HCT116 (cell line): ENCODE measurements at regions not wholly inside any gene's neighbourhood (a gene's known extent, or its start where the extent isn't known, plus 50 kb on each side); places are given as distances from the start of the nearest gene placed in this dataset.

Experiments
- ATAC-seq: fragments of 200-7000 bp; cut with Tn5 transposase; 2 replicates; pipeline ENCODE4 v1.9.1; 2020; ENCODE audit warnings: mild to moderate bottlenecking, moderate library complexity
- BruUV-seq: library from RNA; stranded (reverse); fragments of 400-500 nt; replicated peaks from 2 replicates; lab custom pipeline; 2021; lab: Mats Ljungman, UMichigan
- CTCF ChIA-PET: fragments of 300-600 bp; sonication (Branson Sonifier 250); formaldehyde crosslinking; loops from one replicate; lab custom pipeline; 2021; ENCODE audit warnings: antibody characterized with exemption; lab: Charles Lee
- POLR2A ChIA-PET: fragments of 300-600, 350-600 bp; sonication (Branson Sonifier 250); formaldehyde crosslinking; loops from one replicate; lab custom pipeline; 2021; ENCODE audit warnings: antibody characterized with exemption; lab: Charles Lee
- RAD21 ChIA-PET, 2 experiments: fragments of 300-600 bp; sonication (Branson Sonifier 250); formaldehyde crosslinking; loops; one replicate each; lab custom pipeline; 2023; ENCODE audit warnings: low total read pairs in 2 of 2; ENCODE audit not compliant: uncharacterized antibody in 2 of 2, unreplicated experiment in 2 of 2, low non-redundant PET in 1 of 2; lab: Charles Lee
- DNase-seq: peaks from one replicate; pipeline ENCODE4 v3.0.0-alpha.2; 2010; ENCODE audit warnings: low read depth, low spot score
- H2AFZ ChIP-seq: fragments of 200-600 bp; shearing (Covaris generic), sonication (generic); 2 replicates; pipeline ENCODE4 v1.6.1; 2017; ENCODE audit warnings: low read depth, mixed run types, mixed read lengths, antibody characterized with exemption, low read length; ENCODE audit not compliant: poor library complexity, severe bottlenecking
- H3K27ac ChIP-seq: 2 replicates; pipeline ENCODE4 v1.5.1; 2012; ENCODE audit warnings: low read depth, low read length
- H3K27me3 ChIP-seq: fragments of 200-600 bp; sonication (generic); 2 replicates; pipeline ENCODE4 v1.6.1; 2016; ENCODE audit warnings: mixed run types, low read length, mixed read lengths; ENCODE audit not compliant: insufficient read depth
- H3K36me3 ChIP-seq, 2 experiments: fragments of 200-500 bp in 1 of 2; fragments of 200-600 bp in 1 of 2; sonication (Bioruptor generic) in 1 of 2; sonication (generic) in 1 of 2; 2 replicates each; pipeline versions ENCODE4 v1.5.1 to v1.6.1; 2014 to 2016; ENCODE audit warnings: low read length in 2 of 2, inconsistent platforms in 1 of 2, mixed read lengths in 1 of 2, mixed run types in 1 of 2; ENCODE audit not compliant: insufficient read depth in 2 of 2, control insufficient read depth in 1 of 2
- H3K4me1 ChIP-seq, 2 experiments: fragments of 200-600 bp in 1 of 2; sonication (generic) in 1 of 2; 2 replicates each; pipeline versions ENCODE4 v1.5.1 to v1.6.1; 2012 to 2017; ENCODE audit warnings: low read length in 2 of 2, inconsistent platforms in 1 of 2, mild to moderate bottlenecking in 1 of 2, mixed read lengths in 1 of 2, mixed run types in 1 of 2, moderate library complexity in 1 of 2; ENCODE audit not compliant: insufficient read depth in 2 of 2, control insufficient read depth in 1 of 2
- H3K4me2 ChIP-seq: fragments of 200-600 bp; sonication (generic); 2 replicates; pipeline ENCODE4 v1.6.1; 2017; ENCODE audit warnings: mixed run types, low read length, mixed read lengths
- H3K4me3 ChIP-seq, 2 experiments: fragments of 200-600 bp in 1 of 2; sonication (generic) in 1 of 2; replicated peaks in 1 of 2; 2 replicates each; pipeline ENCODE4 v1.5.1; 2011 to 2016; ENCODE audit warnings: low read length in 2 of 2, control low read depth in 1 of 2, low read depth in 1 of 2, mild to moderate bottlenecking in 1 of 2, mixed read lengths in 1 of 2, mixed run types in 1 of 2
- H3K79me2 ChIP-seq: fragments of 200-600 bp; sonication (generic); 2 replicates; pipeline ENCODE4 v1.6.1; 2017; ENCODE audit warnings: mild to moderate bottlenecking, mixed run types, low read length, moderate library complexity, mixed read lengths; ENCODE audit not compliant: insufficient read depth
- H3K9ac ChIP-seq: fragments of 200-600 bp; sonication (generic); 2 replicates; pipeline ENCODE4 v1.6.1; 2016; ENCODE audit warnings: low read length, mixed read lengths
- H3K9me2 ChIP-seq: fragments of 200-600 bp; sonication (generic), shearing (Covaris generic); 2 replicates; pipeline ENCODE4 v1.6.1; 2017; ENCODE audit warnings: mixed run types, mild to moderate bottlenecking, moderate library complexity; ENCODE audit not compliant: insufficient read depth
- H3K9me3 ChIP-seq, 2 experiments: fragments of 200-500 bp in 1 of 2; fragments of 200-600 bp in 1 of 2; sonication (Bioruptor generic) in 1 of 2; sonication (generic) in 1 of 2; 2 replicates each; pipeline ENCODE4 v1.6.1; 2014 to 2017; ENCODE audit warnings: low read length in 2 of 2, mixed read lengths in 2 of 2, inconsistent platforms in 1 of 2, low read depth in 1 of 2, mild to moderate bottlenecking in 1 of 2, mixed run types in 1 of 2, moderate library complexity in 1 of 2; ENCODE audit not compliant: control insufficient read depth in 1 of 2, insufficient read depth in 1 of 2
- H4K20me1 ChIP-seq: fragments of 200-600 bp; sonication (generic), shearing (Covaris generic); 2 replicates; pipeline ENCODE4 v1.6.1; 2017; ENCODE audit warnings: mixed run types, mild to moderate bottlenecking, moderate library complexity; ENCODE audit not compliant: insufficient read depth
- ATF3 ChIP-seq: IDR thresholded peaks from 2 replicates; pipeline ENCODE4 v1.6.1; 2012
- CEBPB ChIP-seq: IDR thresholded peaks from 2 replicates; pipeline ENCODE4 v1.6.1; 2012; ENCODE audit warnings: low read depth
- CTCF ChIP-seq, 3 experiments: fragments of 200-600 bp in 1 of 3; sonication (generic) in 1 of 3; IDR thresholded peaks in 2 of 3; conservative IDR thresholded peaks in 1 of 3; 2 replicates each; pipeline ENCODE4 v1.5.1; 2012 to 2017; ENCODE audit warnings: low read depth in 2 of 3, low read length in 2 of 3, antibody characterized with exemption in 1 of 3, borderline replicate concordance in 1 of 3, control low read depth in 1 of 3, mild to moderate bottlenecking in 1 of 3, mixed read lengths in 1 of 3, mixed run types in 1 of 3, moderate library complexity in 1 of 3; ENCODE audit not compliant: insufficient read depth in 1 of 3
- EGR1 ChIP-seq: IDR thresholded peaks from 2 replicates; pipeline ENCODE4 v1.6.1; 2012; ENCODE audit warnings: low read depth
- ELF1 ChIP-seq: IDR thresholded peaks from 2 replicates; pipeline ENCODE4 v1.6.1; 2012; ENCODE audit warnings: low read depth, borderline replicate concordance
- EZH2 ChIP-seq: fragments of 200-600 bp; sonication (generic); IDR thresholded peaks from 2 replicates; pipeline ENCODE4 v1.6.1; 2017; ENCODE audit warnings: antibody characterized with exemption, mixed run types
- EZH2phosphoT487 ChIP-seq: fragments of 200-600 bp; IDR thresholded peaks from 2 replicates; pipeline ENCODE4 v1.6.1; 2018; ENCODE audit warnings: antibody characterized with exemption, borderline replicate concordance
- JUND ChIP-seq: IDR thresholded peaks from 2 replicates; pipeline ENCODE4 v1.6.1; 2012
- MAX ChIP-seq: IDR thresholded peaks from 2 replicates; pipeline ENCODE4 v1.6.1; 2012
- POLR2A ChIP-seq: IDR thresholded peaks from 2 replicates; pipeline ENCODE4 v1.7.0; 2011; ENCODE audit warnings: borderline replicate concordance; ENCODE audit not compliant: insufficient read depth, insufficient read length; ENCODE audit errors: extremely low read depth
- POLR2AphosphoS5 ChIP-seq: IDR thresholded peaks from 2 replicates; pipeline ENCODE4 v1.6.1; 2011; ENCODE audit warnings: mild to moderate bottlenecking, low read depth, low read length, moderate library complexity
- RAD21 ChIP-seq: IDR thresholded peaks from 2 replicates; pipeline ENCODE4 v1.6.1; 2012; ENCODE audit warnings: low read depth, mild to moderate bottlenecking
- REST ChIP-seq: IDR thresholded peaks from 2 replicates; pipeline ENCODE4 v1.6.1; 2012; ENCODE audit warnings: low read depth
- SIN3A ChIP-seq: IDR thresholded peaks from 2 replicates; pipeline ENCODE4 v1.6.1; 2012; ENCODE audit warnings: low read depth
- YY1 ChIP-seq: IDR thresholded peaks from 2 replicates; pipeline ENCODE4 v1.6.1; 2011; ENCODE audit warnings: low read length, low read depth, moderate library complexity, mild to moderate bottlenecking; ENCODE audit not compliant: insufficient replicate concordance; ENCODE audit errors: extremely low read depth
- ZFX ChIP-seq: fragments of 450-650 bp; IDR thresholded peaks from 2 replicates; pipeline ENCODE4 v1.6.1; 2017
- ZNF274 ChIP-seq: fragments of 200-500 bp; sonication (Bioruptor generic); IDR thresholded peaks from 2 replicates; pipeline ENCODE4 v1.6.1; 2014; ENCODE audit warnings: mild to moderate bottlenecking, low read depth, low read length, inconsistent platforms
- intact Hi-C: fragments of 100-400 bp; cut with micrococcal nuclease; formaldehyde crosslinking; loops from 2 replicates; pipeline ENCODE4 v1.10.0; 2022

- TF ChIP-seq CEBPB = no peak
- TF ChIP-seq EGR1 = no peak
- no peak for TF ChIP-seq MAX
- TF ChIP-seq JUND = no peak
- no peak for TF ChIP-seq ATF3
- TF ChIP-seq REST = no peak
- TF ChIP-seq ELF1 = no peak
- no peak for TF ChIP-seq SIN3A
- no peak for TF ChIP-seq EZH2phosphoT487
- no peak for TF ChIP-seq POLR2AphosphoS5
- no peak for TF ChIP-seq CTCF (IDR thresholded peaks at IDR 0.05 in 2 of 3, conservative IDR thresholded peaks at IDR 0.05 in 1 of 3; ENCODE audit: borderline replicate concordance in 1 of 3, insufficient read depth in 1 of 3, low read depth in 2 of 3, low read length in 2 of 3)
- TF ChIP-seq YY1 = no peak
- no peak for TF ChIP-seq ZFX
- TF ChIP-seq EZH2 = no peak
- no peak for TF ChIP-seq POLR2A
- no peak for TF ChIP-seq RAD21
- no peak for TF ChIP-seq ZNF274
- TF ChIP-seq, all 23 proteins: peak for 0
- no peaks in the 10 kb centered on the region for H3K79me2 ChIP-seq
- POLR2A ChIA-PET = no interaction called here
- RAD21 ChIA-PET = no interaction called here
- BruUV-seq = no TSS peak
- intact Hi-C loops = loop anchor here (10.0 kb wide), 1 partner anchor 148 kb away; no protein-coding TSS in a partner anchor
- no peaks in the 10 kb centered on the region for H4K20me1 ChIP-seq
- H3K9ac ChIP-seq = no peak overlapping the region
- H3K27me3 ChIP-seq = no peaks in the 10 kb centered on the region
- no peak overlapping the region for H3K4me3 ChIP-seq
- DNase-seq = no peak
- H2AFZ ChIP-seq = peak overlapping the region; percentile 58
- 0 out of 4 replicates have a peak, but pooled peaks cover 0 to 3% of the 10 kb centered on the region in 2 experiments for H3K4me1 ChIP-seq
- H3K27ac ChIP-seq = no peak overlapping the region
- CTCF ChIA-PET = no interaction called here
- H3K36me3 ChIP-seq = no peaks in the 10 kb centered on the region
- no peaks in the 10 kb centered on the region; the same call in 1 of the 2 replicates for H3K9me2 ChIP-seq
- no peak for ATAC-seq
- no peaks in the 10 kb centered on the region for H3K9me3 ChIP-seq
- H3K4me2 ChIP-seq = no peak overlapping the region
These were observed 71.2 kb upstream of the TMEM244 start for GRCh38 chr6:129932321-129932720.
